SK-N-SH treated with all-trans-retinoic acid at 6 μM for 48 hours (cell line): ENCODE measurements at regions not wholly inside any gene's neighbourhood (a gene's known extent, or its start where the extent isn't known, plus 50 kb on each side); places are given as distances from the start of the nearest gene placed in this dataset.

Source experiments
- CREB5 ChIP-seq: fragments of 250-450 bp; sonication (Bioruptor Pico); IDR thresholded peaks from 2 replicates; pipeline ENCODE4 v1.5.1; 2020; ENCODE audit warnings: low read depth, mild to moderate bottlenecking, moderate library complexity
- RARB ChIP-seq: fragments of 250-450 bp; sonication (Bioruptor Pico); IDR thresholded peaks from 2 replicates; pipeline ENCODE4 v1.8.0; 2021; ENCODE audit warnings: mild to moderate bottlenecking, moderate library complexity
- SNAI2 ChIP-seq: fragments of 250-450 bp; sonication (Bioruptor Pico); IDR thresholded peaks from 2 replicates; pipeline ENCODE4 v1.5.0; 2020; ENCODE audit warnings: mild to moderate bottlenecking, moderate library complexity
- TCF4 ChIP-seq: fragments of 250-450 bp; sonication (Bioruptor Pico); IDR thresholded peaks from 2 replicates; pipeline ENCODE4 v1.8.0; 2021; ENCODE audit warnings: mild to moderate bottlenecking, moderate library complexity, borderline replicate concordance
- TSHZ2 ChIP-seq: fragments of 250-450 bp; sonication (Bioruptor Pico); IDR thresholded peaks from 2 replicates; pipeline ENCODE4 v1.5.0; 2020; ENCODE audit warnings: mild to moderate bottlenecking, moderate library complexity
- ZFP3 ChIP-seq: fragments of 250-450 bp; sonication (Bioruptor Pico); IDR thresholded peaks from 2 replicates; pipeline ENCODE4 v1.5.0; 2020; ENCODE audit warnings: mild to moderate bottlenecking, moderate library complexity
- ZFP30 ChIP-seq: fragments of 450-650 bp; formaldehyde crosslinking; IDR thresholded peaks from 2 replicates; pipeline ENCODE4 v1.5.0; 2022; ENCODE audit warnings: mild to moderate bottlenecking, moderate library complexity
- TF ChIP-seq, protein P1 (sequence below): fragments of 250-450 bp; sonication (Bioruptor Pico); IDR thresholded peaks from 2 replicates; pipeline ENCODE4 v1.8.0; 2021; ENCODE audit warnings: low read depth, mild to moderate bottlenecking, moderate library complexity, borderline replicate concordance
- TF ChIP-seq, protein P2 (sequence below): fragments of 250-450 bp; sonication (Bioruptor Pico); IDR thresholded peaks from 2 replicates; pipeline ENCODE4 v1.8.0; 2020; ENCODE audit warnings: mild to moderate bottlenecking, moderate library complexity, borderline replicate concordance

GRCh38 chr2:220753486-220753885 lies 818.6 kb downstream of the EPHA4 start:
- TF ChIP-seq TSHZ2 (CRISPR knock-in tag): no peak
- TF ChIP-seq, protein P1, sequence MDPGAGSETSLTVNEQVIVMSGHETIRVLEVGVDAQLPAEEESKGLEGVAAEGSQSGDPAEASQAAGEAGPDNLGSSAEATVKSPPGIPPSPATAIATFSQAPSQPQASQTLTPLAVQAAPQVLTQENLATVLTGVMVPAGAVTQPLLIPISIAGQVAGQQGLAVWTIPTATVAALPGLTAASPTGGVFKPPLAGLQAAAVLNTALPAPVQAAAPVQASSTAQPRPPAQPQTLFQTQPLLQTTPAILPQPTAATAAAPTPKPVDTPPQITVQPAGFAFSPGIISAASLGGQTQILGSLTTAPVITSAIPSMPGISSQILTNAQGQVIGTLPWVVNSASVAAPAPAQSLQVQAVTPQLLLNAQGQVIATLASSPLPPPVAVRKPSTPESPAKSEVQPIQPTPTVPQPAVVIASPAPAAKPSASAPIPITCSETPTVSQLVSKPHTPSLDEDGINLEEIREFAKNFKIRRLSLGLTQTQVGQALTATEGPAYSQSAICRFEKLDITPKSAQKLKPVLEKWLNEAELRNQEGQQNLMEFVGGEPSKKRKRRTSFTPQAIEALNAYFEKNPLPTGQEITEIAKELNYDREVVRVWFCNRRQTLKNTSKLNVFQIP (CRISPR knock-in tag): no peak
- TF ChIP-seq SNAI2 (CRISPR knock-in tag): no peak
- TF ChIP-seq, protein P2, sequence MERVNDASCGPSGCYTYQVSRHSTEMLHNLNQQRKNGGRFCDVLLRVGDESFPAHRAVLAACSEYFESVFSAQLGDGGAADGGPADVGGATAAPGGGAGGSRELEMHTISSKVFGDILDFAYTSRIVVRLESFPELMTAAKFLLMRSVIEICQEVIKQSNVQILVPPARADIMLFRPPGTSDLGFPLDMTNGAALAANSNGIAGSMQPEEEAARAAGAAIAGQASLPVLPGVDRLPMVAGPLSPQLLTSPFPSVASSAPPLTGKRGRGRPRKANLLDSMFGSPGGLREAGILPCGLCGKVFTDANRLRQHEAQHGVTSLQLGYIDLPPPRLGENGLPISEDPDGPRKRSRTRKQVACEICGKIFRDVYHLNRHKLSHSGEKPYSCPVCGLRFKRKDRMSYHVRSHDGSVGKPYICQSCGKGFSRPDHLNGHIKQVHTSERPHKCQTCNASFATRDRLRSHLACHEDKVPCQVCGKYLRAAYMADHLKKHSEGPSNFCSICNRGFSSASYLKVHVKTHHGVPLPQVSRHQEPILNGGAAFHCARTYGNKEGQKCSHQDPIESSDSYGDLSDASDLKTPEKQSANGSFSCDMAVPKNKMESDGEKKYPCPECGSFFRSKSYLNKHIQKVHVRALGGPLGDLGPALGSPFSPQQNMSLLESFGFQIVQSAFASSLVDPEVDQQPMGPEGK (CRISPR knock-in tag): no peak
- TF ChIP-seq ZFP3 (CRISPR knock-in tag): no peak
- TF ChIP-seq RARB (CRISPR knock-in tag): no peak
- no peak for TF ChIP-seq ZFP30 (CRISPR knock-in tag)
- TF ChIP-seq TCF4 (CRISPR knock-in tag): no peak
- no peak for TF ChIP-seq CREB5 (CRISPR knock-in tag)
